ENCODE measurements at regions not wholly inside any gene's neighbourhood (a gene's known extent, or its start where the extent isn't known, plus 50 kb on each side); places are given as distances from the start of the nearest gene placed in this dataset.

GRCh38 chr7:81112731-81113130 lies 193.9 kb upstream of the SEMA3C start:
- no peak for TF ChIP-seq DMAP1 (CRISPR knock-in tag; IDR thresholded peaks at IDR 0.05)
- no peak for TF ChIP-seq ZSCAN9 (CRISPR knock-in tag; IDR thresholded peaks at IDR 0.05; ENCODE audit: borderline replicate concordance)
- TF ChIP-seq CBFB (CRISPR knock-in tag; IDR thresholded peaks at IDR 0.05), result no peak
- no peak for TF ChIP-seq KAT7 (CRISPR knock-in tag; IDR thresholded peaks at IDR 0.05; ENCODE audit: borderline replicate concordance)
- no peak for TF ChIP-seq ZNF20 (CRISPR knock-in tag; IDR thresholded peaks at IDR 0.05)
- no peak for TF ChIP-seq ZNF121 (CRISPR knock-in tag; IDR thresholded peaks at IDR 0.05)
- no peak for TF ChIP-seq YY1 (IDR thresholded peaks at IDR 0.05; ENCODE audit: insufficient read depth, insufficient replicate concordance, low read depth, low read length)
- no peak for TF ChIP-seq TFAP4 (IDR thresholded peaks at IDR 0.05; ENCODE audit: borderline replicate concordance, low read depth)
- TF ChIP-seq ATF3 (CRISPR knock-in tag; IDR thresholded peaks at IDR 0.05), result no peak
- no peak for TF ChIP-seq CHD2 (IDR thresholded peaks at IDR 0.05; ENCODE audit: low read depth, low read length)
- no peak for TF ChIP-seq STAT5B (CRISPR knock-in tag; IDR thresholded peaks at IDR 0.05)
- no peak for TF ChIP-seq GABPA (IDR thresholded peaks at IDR 0.05; ENCODE audit: low read depth, low read length)
- TF ChIP-seq GABPA (CRISPR knock-in tag; IDR thresholded peaks at IDR 0.05; ENCODE audit: low read depth), result no peak
- no peak for TF ChIP-seq MXI1 (IDR thresholded peaks at IDR 0.05; ENCODE audit: borderline replicate concordance, low read depth, low read length)

Data from HepG2 (cell line).